Cardiac muscle cell (in vitro differentiated cells and primary cell): ENCODE measurements at regions not wholly inside any gene's neighbourhood (a gene's known extent, or its start where the extent isn't known, plus 50 kb on each side); places are given as distances from the start of the nearest gene placed in this dataset.

Experiments
- DNase-seq, 2 donors: peaks; one replicate each; pipeline versions ENCODE4 v3.0.0 to v3.0.0-alpha.2; 2010 to 2017; ENCODE audit warnings: low read depth in 1 of 2, low spot score in 1 of 2
- H3K27ac ChIP-seq: fragments of 200-600 bp; sonication (generic); 2 replicates; pipeline ENCODE4 v1.5.1; 2016
- H3K27me3 ChIP-seq: fragments of 200-600 bp; sonication (generic); 2 replicates; pipeline ENCODE4 v1.6.0; 2016; ENCODE audit warnings: control low read depth
- H3K36me3 ChIP-seq: fragments of 200-600 bp; sonication (generic); 2 replicates; pipeline ENCODE4 v1.5.1; 2016; ENCODE audit warnings: control low read depth
- H3K4me1 ChIP-seq: fragments of 200-600 bp; sonication (generic); 2 replicates; pipeline ENCODE4 v1.8.1; 2017; ENCODE audit warnings: low read depth, mild to moderate bottlenecking, mixed run types
- H3K4me3 ChIP-seq: fragments of 200-600 bp; sonication (generic); 2 replicates; pipeline ENCODE4 v1.5.1; 2016; ENCODE audit warnings: mild to moderate bottlenecking
- H3K9me3 ChIP-seq: fragments of 200-600 bp; sonication (generic); 2 replicates; pipeline ENCODE4 v1.5.1; 2017; ENCODE audit warnings: low read depth, mild to moderate bottlenecking, control low read depth
- TF ChIP-seq, protein P1 (sequence below): IDR thresholded peaks from 2 replicates; pipeline ENCODE4 v1.5.1; 2012; ENCODE audit warnings: low read depth, mild to moderate bottlenecking, low read length

DNA sequence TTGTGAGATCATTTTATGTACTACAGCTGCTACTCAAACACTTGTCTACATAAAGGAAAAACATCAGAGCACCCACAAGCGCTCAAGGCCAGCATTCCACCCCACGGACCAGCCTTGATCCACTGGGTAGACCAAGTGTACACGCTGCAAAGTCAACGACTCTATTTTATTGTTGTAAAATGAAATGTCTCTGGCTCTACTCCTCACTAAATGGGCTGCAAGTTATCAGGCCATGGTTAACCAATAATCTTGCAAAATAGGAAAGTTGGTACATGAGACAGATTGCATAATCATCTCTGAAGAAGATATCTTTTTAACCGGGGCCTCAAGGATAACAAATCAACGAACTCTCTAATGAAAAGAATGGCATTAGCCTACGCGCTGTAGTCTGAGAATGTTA is 69.9 kb upstream of the FOXN3 start:
- no peak overlapping the region for H3K27ac ChIP-seq
- no peaks in the 10 kb centered on the region for H3K36me3 ChIP-seq
- H3K4me1 ChIP-seq: no peaks in the 10 kb centered on the region
- DNase-seq: peak in 1 of 2 donors; percentile 60
- TF ChIP-seq, protein P1, sequence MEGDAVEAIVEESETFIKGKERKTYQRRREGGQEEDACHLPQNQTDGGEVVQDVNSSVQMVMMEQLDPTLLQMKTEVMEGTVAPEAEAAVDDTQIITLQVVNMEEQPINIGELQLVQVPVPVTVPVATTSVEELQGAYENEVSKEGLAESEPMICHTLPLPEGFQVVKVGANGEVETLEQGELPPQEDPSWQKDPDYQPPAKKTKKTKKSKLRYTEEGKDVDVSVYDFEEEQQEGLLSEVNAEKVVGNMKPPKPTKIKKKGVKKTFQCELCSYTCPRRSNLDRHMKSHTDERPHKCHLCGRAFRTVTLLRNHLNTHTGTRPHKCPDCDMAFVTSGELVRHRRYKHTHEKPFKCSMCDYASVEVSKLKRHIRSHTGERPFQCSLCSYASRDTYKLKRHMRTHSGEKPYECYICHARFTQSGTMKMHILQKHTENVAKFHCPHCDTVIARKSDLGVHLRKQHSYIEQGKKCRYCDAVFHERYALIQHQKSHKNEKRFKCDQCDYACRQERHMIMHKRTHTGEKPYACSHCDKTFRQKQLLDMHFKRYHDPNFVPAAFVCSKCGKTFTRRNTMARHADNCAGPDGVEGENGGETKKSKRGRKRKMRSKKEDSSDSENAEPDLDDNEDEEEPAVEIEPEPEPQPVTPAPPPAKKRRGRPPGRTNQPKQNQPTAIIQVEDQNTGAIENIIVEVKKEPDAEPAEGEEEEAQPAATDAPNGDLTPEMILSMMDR: no peak
- H3K27me3 ChIP-seq: no peaks in the 10 kb centered on the region
- H3K4me3 ChIP-seq: no peak overlapping the region
- no peaks in the 10 kb centered on the region for H3K9me3 ChIP-seq

DNA sequence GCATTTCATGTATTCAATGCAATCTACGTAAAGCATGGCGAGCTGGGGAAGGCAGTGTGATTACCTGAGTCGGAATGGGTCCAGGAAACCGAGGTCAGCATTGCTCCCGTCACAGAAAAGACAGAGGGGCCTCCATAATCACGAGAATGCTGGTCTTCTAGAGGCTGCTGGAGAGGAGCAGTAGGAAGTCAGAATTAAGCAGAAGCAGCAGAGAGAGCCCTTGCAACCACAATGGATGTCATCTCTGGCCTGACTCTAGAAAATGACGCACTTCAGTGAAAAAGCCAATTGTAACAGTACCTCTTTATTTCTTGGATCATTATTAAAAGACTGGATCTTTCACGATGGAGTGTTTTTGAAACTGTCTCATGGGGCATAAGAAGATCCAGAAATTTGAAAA is 69.5 kb upstream of the FOXN3 start:
- no peak overlapping the region for H3K4me3 ChIP-seq
- H3K36me3 ChIP-seq: no peaks in the 10 kb centered on the region
- H3K27ac ChIP-seq: no peak overlapping the region
- TF ChIP-seq, protein P1: no peak
- H3K27me3 ChIP-seq: no peaks in the 10 kb centered on the region
- H3K4me1 ChIP-seq: peaks cover 3% of the 10 kb centered on the region
- DNase-seq: no peak
- no peaks in the 10 kb centered on the region for H3K9me3 ChIP-seq

DNA sequence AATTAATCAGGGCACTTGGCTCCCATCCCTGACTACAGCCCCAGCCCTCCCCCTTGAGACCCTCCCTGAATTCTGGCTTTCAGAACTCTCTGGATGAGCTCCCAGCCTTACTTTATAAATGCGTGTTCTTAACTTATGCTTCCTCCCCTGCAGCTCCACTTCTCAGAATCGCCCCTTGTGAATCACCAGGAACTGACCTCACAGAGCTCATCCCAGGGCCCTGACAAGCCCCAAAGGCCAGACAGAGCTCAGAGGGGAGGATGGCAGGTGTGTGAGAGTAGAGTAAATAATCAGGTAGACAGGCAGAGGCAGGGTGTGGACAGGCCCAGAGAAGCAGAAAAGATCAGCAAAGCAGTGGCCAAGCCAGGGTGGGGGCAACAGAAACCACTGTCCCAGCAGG is 68.2 kb upstream of the FOXN3 start:
- H3K4me1 ChIP-seq: peaks cover 5% of the 10 kb centered on the region

DNA sequence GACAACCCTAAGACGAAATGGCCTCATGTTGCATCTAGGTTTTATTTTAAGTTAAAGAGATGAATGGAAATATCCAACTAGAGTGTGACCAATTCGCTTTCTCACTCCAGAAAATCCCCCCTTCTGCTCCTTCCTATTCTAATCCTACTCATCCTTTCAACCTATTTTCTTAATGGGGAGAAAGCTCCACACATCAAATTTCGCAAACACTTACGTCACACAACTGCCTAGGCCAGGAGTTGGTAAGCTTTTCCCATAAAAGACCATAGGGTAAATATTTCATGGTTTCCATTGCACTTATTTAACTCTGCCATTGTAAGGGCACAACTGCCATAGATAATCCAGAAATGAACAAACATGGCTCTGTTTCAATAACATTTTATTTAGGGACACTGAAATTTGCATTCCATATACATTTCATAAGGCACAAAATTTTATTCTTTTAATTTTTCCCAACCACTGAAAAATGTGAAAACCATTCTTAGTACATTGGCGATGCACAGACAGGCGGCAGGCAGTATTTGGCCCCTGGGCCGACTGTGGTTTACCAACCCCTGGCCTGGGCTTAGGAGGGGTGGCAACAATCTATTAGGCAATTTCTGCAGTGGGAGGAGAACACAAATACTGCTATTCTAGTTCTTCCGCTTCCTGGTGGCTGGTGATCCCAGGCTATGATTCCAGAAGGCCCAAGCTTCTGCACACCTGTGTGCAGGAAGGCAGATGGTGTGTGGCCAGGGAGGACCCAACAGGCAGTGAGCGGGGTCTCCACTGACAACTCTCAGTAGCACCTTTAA is 67.2 kb upstream of the FOXN3 start:
- Histone ChIP-seq H3K9me3 (no peaks in the 10 kb centered on the region), H3K27me3 (no peaks in the 10 kb centered on the region), H3K36me3 (no peaks in the 10 kb centered on the region), H3K27ac (no peak overlapping the region), H3K4me1 (peaks cover 5% of the 10 kb centered on the region), H3K4me3 (no peak overlapping the region)
- TF ChIP-seq, protein P1: no peak
- DNase-seq: no peak

More for the DNA sequence above, 68.2 kb upstream of the FOXN3 start:
- Histone ChIP-seq H3K9me3 (no peaks in the 10 kb centered on the region), H3K27me3 (no peaks in the 10 kb centered on the region), H3K27ac (no peak overlapping the region), H3K4me3 (no peak overlapping the region), H3K36me3 (no peaks in the 10 kb centered on the region)
- no peak for DNase-seq
- TF ChIP-seq, protein P1: no peak

DNA sequence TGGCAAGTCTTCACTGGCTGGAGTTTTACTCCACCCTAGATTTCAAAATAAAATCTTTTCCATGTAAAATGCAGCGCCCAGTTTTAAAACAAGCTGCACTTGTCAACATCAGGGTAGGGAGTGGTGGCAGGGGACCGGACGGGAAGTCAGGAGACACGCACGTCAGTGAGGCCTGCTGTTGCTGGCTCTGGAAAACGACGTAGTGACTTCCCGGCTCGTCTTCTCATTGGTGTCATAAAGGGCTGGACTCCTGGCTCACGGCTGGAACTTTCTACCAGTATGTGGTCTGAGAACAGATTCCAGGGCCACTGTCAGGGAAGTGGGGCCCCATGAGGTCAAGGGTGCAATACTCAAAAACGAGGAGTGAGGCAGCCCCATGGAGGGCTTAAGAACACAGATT is 64.2 kb upstream of the FOXN3 start:
- peaks cover 5% of the 10 kb centered on the region for H3K4me1 ChIP-seq
- no peaks in the 10 kb centered on the region for H3K36me3 ChIP-seq
- H3K9me3 ChIP-seq: no peaks in the 10 kb centered on the region
- DNase-seq: no peak
- no peaks in the 10 kb centered on the region for H3K27me3 ChIP-seq
- peak overlapping the region; percentile 64 for H3K27ac ChIP-seq
- TF ChIP-seq, protein P1: no peak
- no peak overlapping the region for H3K4me3 ChIP-seq
